HG03521 (cell line): ENCODE measurements at regions not wholly inside any gene's neighbourhood (a gene's known extent, or its start where the extent isn't known, plus 50 kb on each side); places are given as distances from the start of the nearest gene placed in this dataset.
"Not testable (repeated sequence)": the region's sequence is repeated elsewhere in the genome, so short reads cannot be mapped to it uniquely, and the experiment has no call there.

Source experiments
- ATAC-seq: cut with Tn5 transposase; IDR thresholded peaks from one replicate; pipeline ENCODE4 v1.9.1; 2021; ENCODE audit warnings: mild to moderate bottlenecking, moderate library complexity; ENCODE audit not compliant: unreplicated experiment

GRCh38 chr6:27854421-27854820, 57.8 kb downstream of the OR2B2 start:
- no peak for ATAC-seq

GRCh38 chr6:27851440-27851839, 60.8 kb downstream of the OR2B2 start:
- no peak for ATAC-seq

- not testable (repeated sequence) for ATAC-seq
Observed at GRCh38 chr6:27849001-27849400, 63.2 kb downstream of the OR2B2 start.

GRCh38 chr6:27847706-27848105, 64.5 kb downstream of the OR2B2 start:
- no peak for ATAC-seq

- no peak for ATAC-seq
Observed at GRCh38 chr6:27840572-27840971, 71.6 kb downstream of the OR2B2 start.

GRCh38 chr6:27839626-27840475, 72.3 kb downstream of the OR2B2 start:
- ATAC-seq: no peak

- peak; percentile 3 for ATAC-seq
Observed at GRCh38 chr6:27838945-27839625, 73.1 kb downstream of the OR2B2 start.

GRCh38 chr6:27838058-27838944, 73.9 kb downstream of the OR2B2 start:
- ATAC-seq: peak; percentile 72

DNA sequence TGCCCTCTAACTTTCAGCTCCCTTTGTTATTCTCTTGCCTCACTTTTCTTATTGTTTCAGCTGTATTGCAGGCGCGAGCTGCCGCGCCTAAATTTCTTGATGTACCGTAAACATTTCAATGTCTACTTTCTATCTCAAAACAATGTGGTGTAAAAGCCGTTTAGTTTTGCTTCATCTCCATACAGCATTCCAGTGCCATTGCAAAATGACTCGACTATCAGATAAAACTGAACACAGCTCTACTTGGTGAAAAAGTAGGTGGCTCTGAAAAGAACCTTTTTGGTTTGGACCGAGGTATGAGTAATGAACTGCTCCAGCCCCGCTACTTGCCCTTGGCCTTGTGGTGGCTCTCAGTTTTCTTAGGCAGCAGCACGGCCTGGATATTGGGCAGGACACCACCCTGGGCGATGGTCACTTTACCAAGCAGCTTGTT, 74.6 kb downstream of the OR2B2 start:
- no peak for ATAC-seq

- ATAC-seq: peak; percentile 26
Observed at GRCh38 chr6:27836783-27837624, 75.2 kb downstream of the OR2B2 start.

DNA sequence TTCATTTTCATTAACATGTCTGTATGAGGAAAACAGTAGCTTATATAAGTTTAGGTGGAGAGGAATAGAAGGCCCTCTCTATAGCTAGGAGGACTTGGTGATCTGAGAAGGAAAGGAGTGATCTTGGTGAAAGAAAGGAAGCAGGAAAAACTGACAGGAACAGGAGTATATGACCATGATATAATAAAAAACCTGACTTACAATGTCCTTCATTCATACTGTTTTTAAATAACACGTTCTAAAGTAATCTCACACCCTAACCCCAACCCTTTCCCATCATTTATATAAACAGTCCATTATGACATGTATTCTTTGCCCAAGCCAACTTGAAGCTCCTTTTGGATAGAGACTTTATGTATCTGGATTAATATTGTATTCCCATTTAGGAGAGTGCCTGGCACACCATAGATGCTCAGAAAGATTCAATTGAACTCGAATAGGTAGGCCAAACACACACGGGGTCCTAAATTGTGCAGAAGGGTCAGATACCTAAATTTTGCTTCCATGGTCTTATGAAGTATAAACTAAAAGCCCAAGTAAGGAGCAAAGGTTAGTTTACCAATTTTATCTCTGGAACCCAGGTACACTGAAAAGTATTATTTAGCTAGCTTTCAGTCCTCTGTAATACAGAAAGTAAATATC, 75.9 kb downstream of the OR2B2 start:
- no peak for ATAC-seq

GRCh38 chr6:27834879-27835549, 77.2 kb downstream of the OR2B2 start:
- ATAC-seq: no peak

- ATAC-seq: no peak
Observed at GRCh38 chr6:27834384-27834783, 77.8 kb downstream of the OR2B2 start.

DNA sequence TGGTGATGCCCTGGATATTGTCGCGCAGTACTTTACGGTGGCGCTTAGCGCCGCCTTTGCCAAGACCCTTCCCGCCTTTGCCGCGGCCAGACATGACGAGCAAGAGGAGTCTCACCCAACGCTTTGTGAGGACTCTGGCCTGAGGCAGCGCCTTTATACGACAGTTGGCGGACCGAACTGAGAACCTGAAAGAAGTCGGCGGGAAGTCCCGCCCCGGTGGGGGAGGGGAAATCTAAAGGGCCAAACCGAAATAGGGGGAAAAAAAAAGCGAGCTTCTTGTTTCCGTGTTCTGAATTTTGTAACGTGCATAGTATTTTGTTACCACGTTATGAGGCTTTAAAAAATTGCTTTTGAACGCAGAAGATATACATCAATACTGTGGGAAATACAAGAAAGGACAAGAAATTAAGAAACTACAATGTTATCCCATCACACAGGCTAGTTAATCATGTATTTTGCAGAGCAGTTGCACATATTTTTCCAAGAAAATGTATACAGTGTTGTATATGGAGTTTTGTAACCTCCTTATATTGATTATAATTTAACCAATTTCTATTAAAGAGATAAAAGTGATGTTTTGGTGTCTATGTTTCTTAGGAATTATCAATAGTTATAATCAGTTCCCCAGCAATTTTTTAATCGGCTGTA, 80.6 kb downstream of the OR2B2 start:
- peak; percentile 77 for ATAC-seq

DNA sequence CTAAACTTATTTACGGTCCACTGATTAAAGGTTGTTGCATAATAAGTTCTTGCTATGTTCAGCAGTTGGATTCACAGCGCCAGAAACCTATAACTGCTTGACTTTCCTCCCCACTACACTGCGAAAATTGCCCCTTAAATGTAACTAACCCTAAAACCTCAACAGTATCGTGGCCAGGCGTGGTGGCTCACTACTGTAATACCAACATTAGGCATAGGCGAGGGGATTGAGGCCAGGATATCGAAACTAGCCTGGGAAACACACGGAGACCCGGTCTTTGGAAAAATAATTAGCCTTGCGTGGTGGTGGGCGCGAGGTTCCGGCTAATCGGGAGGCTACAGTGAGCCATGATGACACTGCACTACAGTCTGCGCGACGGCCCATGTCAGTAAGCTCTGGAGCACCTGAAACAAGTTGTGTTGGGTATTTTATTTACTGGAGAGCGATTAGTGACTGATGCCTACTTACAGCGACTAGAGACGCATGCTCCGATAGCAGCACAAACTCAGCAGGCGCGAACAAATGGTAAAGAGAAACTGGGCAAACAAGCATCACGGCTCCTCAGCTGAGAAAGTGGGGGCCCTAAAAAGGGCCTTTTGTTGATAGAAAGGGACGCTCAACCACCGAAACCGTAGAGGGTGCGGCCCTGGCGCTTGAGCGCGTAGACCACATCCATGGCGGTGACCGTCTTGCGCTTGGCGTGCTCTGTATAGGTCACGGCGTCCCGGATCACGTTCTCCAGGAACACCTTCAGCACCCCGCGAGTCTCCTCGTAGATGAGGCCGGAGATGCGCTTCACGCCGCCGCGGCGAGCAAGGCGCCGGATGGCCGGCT, 81.4 kb downstream of the OR2B2 start:
- ATAC-seq: peak; percentile 74

GRCh38 chr6:27830212-27830599, 82.0 kb downstream of the OR2B2 start:
- ATAC-seq: no peak

GRCh38 chr6:27829453-27830211, 82.6 kb downstream of the OR2B2 start:
- no peak for ATAC-seq
